ENCODE measurements at regions not wholly inside any gene's neighbourhood (a gene's known extent, or its start where the extent isn't known, plus 50 kb on each side); places are given as distances from the start of the nearest gene placed in this dataset.
"Not testable (repeated sequence)": the region's sequence is repeated elsewhere in the genome, so short reads cannot be mapped to it uniquely, and the experiment has no call there.

DNA sequence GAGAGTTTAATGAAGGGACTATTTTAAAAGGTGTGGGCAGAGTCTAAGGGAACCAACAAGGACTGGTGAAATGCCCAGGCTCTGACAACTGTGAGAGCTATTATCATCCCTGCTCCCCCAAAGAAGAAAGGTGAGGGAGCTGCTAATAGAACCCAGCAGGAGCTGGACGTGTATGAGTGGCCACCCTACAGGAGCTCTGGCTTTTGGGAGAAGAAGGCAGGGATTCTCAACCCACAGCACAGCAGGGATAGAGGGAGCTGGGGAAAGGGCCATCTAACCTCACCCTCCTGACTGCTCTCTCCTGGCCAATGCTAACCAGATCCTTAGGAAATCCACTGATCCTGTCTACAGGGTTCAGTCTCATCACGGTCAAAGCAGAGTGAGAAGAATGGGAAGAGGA, 57.1 kb downstream of the GRIN2B start:
- no peak for DNase-seq

DNA sequence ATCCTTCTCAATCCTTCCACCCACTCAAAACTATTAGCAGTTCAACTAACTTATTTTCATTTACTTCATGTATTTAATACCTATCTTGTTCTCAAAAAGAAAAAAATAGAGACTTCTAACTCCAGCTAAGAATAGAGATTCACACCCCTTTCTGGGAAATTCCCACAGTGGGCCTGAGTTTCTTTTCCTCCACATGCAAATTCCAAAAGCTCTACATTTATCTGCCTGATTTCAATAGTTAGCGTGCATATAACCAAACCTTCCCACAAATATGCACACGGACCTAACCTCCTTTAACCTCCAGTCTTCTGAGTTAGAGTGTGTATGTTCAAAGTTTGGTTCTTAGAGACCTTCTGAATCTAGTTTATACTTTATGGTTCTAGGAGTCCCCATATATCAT, 62.5 kb downstream of the GRIN2B start:
- no peak for DNase-seq

DNA sequence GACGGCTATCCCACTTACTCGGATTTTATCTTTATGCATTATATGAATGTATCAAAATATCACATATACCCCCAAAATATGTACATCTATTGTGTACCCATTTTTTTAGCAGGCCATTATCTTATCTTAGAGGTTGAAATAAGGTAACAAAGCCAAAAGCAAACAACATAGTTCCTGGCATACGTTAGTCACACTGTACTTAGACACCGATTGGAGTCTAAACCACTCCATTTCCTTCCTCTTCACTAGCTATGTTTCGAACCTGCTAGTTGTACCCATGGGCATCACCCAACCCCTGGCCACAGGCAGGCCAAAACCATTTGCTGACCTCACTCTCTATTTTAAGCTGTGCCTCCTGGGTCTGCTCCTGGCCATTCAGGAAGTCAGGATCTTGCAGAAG, 66.3 kb downstream of the GRIN2B start:
- no peak for DNase-seq

DNA sequence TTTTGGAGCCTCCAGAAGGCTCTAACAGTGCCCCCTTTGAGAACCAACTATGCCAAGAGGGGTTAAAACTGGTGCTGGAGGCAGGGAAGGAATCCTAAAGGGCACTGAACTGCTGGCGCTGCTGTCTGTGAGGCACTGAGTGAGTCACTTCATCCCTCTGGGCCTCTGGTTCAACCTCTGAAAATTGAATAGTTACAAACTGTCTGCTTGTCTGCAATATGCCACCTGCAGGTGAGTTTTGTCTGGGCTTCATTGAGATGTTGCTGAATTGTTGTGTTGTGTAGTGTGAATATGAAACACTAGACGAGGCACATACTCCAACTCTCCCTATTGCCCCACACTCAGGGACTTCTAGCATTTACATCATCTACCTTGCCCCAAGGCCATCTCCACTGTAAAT, 68.0 kb downstream of the GRIN2B start:
- no peak for DNase-seq

DNA sequence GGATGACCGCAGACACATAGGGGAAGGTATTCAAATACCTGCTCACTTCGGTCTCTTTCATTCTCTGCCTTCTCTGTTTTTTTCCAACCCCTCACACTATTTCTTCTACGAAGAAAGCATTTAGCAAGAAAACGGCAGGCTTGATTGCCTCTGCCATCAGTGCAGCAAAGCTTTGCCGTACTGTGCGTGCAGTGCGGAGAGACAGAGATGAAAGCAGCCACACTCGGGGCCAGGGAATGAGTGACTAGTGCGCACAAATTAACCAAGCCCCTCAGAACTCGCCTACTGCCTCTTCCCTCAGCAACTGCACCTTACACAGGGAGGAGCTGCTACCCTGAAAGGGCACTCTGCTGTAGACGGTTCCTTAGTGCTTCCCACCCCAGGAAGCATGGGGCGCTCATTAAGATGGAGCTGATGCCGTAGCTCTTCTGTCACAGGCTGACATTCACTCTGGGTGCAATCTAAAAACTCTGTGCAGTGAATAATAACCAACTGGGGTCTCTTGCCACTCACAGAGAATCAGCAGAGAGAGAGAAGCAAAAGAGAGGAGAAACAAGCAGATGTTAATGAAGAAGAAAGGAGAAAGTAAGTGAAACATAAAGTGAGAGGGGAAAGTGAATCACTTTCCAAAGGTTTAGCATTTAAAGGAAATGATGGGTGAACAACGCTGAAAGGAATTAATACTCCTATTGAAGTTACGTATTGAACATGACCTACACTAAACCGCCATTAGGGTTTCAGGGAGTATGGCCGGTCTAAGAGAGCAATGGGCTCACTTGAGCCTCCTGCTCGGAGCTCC, 69.4 kb downstream of the GRIN2B start:
- DNase-seq = no peak

DNA sequence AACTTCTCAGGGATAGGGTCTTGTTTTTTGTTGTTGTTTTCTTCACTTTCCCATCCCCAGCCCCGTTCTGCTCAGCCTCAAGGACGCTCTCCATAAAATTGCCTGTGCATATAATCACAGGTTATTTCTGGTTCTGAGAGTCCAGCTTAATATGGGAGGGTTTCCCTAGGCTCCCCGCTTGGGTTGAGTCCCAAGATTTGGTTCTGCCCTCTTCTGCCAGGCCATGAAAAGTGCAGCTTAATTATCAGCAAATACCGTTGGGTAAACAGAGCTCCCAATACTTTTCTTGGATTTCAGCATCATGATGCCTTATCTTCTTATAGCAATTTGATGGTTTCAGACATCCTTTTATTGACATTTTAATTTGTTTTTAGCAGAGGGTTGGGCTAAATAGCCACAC, 75.6 kb downstream of the GRIN2B start:
- DNase-seq = no peak

DNA sequence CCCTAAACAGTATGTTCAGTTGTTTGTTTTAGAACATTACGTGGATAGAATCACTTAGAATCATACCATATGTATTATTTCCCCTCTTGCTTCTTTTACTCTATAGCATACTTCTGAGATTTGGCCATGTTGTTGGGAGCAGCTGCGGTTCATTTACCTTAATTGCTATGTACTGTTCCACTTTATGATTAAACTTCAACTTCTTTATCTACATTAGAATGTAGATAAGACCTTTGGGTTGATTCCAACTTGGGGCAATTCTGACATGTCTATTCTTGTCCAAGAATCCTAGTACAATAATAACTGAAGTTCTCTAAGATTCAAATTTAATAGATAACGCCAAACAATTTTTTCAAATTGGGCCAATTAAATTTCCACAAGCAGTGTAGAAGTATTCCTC, 80.7 kb downstream of the GRIN2B start:
- no peak for DNase-seq

DNA sequence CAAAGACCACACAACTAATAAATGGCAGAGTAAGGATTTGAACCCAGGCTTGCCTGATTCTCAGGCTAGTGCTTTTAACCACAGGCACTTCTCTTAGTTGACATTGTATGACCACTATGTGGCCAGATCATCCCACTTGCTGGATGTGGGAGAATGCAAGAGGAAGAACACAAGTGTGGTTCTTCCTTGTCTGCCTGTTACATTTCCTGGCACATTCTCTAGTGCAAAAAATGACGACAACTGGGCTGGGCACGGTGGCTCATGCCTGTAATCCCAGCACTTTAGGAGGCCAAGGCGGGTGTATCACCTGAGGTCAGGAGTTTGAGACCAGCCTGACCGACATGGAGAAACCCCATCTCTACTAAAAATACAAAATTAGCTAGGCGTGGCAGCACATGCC, 83.0 kb downstream of the GRIN2B start:
- DNase-seq = not testable (repeated sequence)

DNA sequence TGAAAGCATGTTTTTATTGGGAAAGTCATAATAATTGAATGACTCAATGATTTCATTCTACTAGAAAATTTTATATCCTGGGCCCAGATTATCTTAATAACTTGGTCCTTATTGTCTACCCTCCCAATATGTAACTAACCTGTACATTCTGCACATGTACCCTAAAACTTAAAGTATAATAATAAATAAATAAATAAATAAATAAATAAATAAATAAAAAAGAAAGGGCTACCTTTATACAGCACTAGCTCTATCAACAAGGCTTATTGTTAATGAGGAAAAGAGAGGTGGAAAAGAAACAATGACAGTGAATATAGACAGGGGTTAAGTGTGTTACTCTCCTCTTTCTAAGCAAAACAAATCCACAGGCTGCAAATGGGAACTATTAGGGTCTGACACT, 83.6 kb downstream of the GRIN2B start:
- no peak for DNase-seq

DNA sequence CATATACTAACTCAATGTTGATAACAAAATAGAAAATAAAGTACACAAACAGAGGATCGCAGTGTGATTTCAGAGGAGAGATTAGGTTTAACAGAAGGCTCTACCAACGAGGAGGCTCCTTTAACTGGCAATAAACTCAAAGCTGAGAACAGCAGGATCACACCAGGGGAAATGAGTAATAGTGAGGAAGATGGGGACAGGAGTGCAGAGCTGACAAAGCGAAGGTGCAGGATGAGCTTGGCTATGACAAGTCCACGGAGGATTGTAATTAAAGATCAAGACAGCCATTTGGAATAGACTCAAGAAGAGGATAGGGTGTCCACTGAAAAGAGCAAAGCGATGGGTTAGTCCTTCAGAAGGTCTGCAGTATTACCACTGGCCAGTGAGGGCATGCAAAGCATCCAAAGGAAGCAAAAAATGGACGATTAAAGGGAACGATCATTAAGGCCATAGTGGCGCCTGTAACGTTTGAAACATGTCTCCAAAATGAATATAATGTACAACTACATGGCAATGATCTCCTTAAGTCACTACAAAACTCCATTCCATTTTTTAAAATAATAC, 85.3 kb downstream of the GRIN2B start:
- DNase-seq = no peak

DNA sequence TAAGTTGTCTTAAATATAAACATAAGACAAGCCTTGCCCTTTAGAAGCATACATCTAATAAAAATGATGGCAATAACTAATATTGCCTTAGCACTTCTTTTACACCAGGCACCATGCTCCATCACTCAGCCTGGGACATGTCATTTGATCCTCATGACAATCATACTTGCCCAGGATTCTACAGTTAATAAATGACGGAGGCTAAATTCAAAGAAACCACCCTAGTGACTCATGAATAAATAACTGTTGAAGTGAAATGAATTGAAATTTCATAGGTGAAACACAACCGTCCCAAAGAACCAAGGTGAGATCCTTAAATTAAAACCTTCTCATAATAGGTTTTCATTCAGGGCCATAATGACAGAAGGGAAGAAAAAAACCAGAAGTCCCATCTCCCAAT, 89.5 kb downstream of the GRIN2B start:
- DNase-seq = no peak

DNA sequence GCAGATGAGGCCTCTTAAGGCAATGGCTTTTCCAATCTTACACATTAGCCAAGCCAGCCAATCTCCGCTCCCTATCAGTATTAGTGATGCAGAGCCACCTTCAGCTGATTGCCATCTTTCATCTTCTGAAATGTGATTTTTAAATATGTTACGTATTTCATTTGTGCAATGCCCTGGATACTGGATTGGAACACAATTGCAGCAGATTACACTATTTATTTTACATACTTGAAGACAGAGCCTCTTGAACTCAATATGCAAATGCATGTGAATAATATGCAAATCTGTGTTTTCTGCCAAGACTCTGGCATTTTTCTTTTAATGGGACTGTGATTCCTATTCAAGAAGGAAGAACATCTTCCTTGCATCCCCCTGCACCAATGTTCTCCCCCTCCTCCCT, 90.5 kb downstream of the GRIN2B start:
- DNase-seq = no peak

DNA sequence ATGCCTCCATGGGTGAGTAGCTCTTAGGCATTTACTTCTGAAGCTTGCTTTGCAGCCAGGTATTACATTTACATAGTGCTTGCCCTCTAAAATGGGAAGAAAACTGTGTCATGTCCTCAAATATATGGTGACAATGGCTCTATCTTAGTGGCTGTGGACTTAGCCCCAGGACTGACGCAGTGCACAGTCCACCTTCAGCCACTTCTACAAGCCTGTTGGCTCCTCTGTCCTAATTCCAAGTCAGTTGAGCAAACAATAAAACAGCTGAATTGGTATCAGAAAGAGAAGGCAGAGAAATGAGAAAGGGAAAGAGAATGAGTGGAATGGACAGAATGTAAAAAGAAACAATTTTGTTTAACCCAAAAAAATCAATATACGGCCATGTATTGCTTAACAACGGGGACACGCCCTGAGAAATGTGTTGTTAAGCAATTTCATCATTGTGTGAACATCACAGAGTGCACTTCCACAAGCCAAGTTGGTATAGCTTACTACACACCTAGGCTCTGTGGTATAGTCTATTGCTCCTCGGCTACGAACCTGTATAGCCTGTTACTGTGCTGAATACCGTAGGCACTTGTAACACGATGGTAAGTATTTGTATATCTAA, 93.5 kb downstream of the GRIN2B start:
- no peak for DNase-seq

DNA sequence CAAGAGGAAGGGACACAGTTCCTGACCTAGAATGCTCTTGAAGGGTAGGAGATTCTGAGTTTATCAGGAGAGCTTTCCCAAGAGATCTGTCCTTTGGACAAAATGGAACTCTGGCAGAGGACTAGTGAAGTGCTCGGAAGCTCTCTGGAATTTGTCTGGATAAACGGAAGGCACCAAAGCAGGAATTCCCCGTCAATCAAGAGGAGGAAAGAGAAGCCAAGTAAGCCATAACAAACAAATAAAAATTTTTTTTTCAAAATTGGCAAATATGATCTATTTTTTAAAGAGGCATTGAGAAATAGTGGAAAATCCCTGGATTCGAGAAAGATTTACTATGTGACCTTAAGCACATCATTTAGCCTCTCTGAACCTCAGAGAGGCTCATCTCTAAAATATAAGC, 99.2 kb downstream of the GRIN2B start:
- DNase-seq = no peak

DNA sequence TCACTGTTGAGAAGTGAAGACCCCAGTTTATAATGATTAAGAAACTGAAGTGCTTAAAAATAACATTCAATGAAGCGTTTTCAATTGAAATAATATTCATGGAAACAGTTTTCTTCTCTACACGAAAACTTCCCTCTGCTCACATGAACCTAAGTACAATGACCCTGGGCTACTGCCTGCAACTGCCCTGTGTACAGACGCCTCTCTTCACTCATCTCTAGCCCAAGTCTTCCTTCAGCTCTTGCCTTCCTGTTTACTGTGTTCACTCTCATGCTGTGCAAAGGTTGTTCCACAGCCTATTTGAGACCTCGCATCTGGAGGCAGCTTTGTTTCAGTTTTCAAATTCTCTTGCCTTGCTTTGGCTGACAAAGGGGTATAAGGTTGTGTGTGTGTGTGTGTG, 100.8 kb downstream of the GRIN2B start:
- no peak for DNase-seq

DNA sequence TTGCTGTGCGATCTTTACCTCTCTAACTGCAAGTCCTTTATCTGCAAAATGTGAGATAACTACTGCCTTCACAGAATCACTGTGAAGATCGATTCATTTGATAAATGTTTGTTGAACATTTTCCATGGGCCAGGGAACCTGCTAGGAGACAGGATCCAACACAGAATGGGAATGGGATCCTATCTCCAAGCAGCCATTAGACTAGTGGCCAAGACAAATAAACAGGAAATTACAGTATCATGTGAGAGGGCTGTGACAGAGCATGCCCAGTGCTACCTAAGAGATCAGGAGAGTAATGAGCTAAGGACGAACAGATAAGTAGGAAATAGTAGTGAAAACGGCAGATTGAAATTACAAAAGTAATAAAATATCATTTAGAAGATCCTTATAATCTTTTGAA, 105.7 kb downstream of the GRIN2B start:
- no peak for DNase-seq

DNA sequence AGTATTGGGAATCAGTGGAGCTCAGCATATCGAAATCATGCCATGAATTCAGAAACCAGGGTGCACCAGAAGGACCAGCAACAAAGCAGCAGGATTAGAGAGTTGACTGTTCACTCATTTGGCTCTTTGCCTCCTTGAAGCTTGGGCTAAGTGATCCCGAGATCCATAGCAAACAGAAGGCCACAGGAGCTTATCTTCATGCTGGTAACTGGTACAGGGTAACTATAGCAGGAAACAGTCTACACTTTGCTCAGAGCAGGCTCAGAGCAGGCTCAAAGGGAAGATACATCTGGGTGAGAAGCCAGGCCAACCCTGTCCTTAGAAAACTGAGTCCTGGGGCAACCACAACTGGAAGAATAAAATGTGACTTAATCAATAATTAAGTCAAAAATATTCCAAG, 111.1 kb downstream of the GRIN2B start:
- DNase-seq = no peak

DNA sequence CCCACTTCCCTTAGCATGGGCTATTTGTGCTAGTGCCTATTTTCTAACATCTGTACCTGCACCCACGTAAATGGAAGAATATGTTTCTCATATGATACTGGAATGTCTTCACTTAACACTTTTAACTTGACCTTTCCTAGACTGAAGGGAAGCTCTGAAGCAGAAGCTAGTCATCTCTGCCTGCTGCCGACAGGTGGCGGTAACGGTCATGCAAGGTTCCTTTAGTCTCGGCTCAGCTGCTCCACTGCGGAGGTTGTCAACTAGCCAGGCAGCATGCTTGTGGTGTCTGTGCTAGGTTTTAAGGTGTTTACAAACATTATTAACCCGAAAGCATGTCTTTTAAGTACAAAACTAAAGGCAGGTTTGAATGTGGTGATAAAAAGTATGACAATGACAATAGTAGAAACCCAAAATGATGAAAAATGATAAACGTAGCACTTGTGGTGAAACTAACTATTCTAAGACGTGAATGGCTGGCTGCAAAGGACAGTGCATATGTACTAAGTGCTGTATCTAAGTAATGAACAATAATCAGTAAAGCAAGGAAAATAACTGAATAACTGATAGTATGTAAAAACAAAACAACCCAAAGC, 117.2 kb downstream of the GRIN2B start:
- peak; percentile 63 to 67 for DNase-seq

DNA sequence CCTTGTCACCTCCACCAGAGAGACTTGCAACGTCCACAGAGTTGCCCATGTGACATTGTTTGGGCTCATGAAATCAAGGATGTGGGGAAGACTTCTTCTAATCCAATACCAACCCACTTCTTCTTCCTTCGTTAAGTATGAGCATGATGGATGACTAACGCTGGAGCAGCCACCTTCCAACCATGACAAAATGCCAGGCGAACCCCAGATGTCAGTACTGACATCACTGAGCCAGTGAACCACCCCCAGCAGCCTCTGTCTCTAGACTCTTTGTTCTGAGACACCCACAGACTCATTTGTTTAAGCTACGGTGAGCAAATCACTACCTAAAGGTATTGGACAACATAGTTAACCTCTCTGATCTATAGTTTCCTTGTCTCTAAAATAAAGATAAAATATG, 123.7 kb downstream of the GRIN2B start:
- DNase-seq = no peak

DNA sequence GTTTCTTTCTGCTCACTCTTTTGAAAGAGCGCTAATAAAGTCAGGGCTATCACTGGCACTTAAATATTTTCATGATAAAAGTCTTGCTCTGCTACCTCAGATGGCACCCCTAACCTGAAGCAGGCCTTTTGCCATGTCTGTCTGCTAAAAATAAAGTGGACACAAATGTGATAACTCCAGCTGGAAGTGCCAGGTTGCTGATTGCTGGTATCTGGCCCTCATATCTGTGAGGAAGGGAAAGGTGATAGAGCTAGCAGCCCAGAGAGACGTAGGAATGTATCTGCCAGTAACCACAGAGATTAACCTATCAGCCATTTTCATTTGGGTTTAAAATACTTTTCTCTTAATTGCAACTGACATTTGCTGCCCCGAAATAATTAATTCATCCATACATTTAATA, 127.9 kb downstream of the GRIN2B start:
- DNase-seq = no peak

DNA sequence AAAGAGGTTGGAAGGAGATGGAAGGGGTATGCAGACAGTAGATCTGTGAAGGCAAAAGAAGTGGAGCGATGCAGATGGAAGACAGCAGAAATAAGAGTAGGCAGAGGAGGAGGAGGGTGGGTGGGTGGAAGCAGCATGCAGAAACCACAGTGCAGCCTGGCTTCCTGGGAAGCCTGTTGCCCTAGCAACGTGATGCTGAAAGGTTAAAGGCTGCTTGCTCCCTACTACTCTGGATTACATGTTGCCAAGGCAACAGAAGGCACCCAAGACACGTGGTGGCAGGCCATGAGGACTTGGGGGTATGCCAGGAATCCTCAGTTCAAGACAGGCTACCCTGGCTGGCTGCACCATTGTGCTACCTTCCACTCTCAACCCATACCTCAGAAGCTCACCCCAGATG, 129.6 kb downstream of the GRIN2B start:
- DNase-seq = no peak

DNA sequence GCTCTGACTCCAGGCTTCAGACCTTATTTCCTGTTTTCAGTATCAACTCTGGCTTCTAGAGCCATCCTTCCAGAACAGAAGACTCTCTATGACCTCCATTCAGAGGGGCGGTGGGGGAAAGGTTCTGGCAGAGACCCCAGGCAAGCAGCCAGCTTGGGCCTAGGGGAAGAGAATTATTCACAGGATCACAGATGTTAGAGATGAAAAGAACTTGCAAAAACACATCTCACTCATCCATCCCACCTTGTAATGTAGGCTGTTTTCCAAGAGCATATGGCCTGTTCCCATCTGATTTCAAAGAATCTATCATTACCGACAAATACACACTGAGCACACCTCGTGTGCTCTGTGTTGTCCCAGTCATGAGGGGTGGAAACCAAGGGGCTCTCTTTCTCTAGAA, 131.9 kb downstream of the GRIN2B start:
- DNase-seq = no peak

DNA sequence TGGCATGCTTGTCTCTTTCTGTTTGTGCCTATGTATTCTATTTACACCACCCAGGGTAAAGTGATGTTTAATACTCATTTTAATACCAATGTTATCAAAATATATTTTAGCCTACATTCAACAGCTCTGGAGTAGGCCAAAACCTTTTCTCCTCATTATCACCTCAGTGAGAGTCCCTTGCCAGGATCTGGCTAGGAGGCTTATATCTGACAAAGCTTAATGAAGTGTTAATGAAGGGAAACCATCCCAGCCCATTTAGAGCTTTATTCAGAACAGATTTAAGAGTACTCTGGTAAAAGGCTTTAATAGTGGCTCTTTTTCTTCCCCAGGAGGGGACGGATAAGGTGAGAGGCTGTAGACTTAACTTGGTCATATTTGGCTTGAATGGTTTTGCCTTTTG, 137.6 kb downstream of the GRIN2B start:
- no peak for DNase-seq

DNA sequence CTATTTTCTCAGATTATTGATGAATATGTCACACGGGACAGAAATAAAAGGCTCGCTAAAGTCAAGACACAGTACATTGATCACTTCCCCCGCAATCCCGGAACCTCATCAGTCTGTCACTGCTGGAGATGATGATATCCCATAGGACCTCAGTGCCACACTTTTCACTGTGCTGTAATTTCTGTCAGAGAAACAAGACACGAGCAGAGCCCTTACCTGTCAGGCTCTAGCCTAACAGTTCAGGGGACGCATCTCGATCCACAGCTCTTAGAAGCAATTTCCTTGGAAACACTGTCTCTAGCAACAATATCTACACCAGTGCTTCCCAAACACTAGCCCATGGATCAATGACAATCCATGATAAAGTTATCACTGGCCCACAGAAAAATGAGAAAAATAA, 140.0 kb downstream of the GRIN2B start:
- no peak for DNase-seq

Data from activated CD4-positive, alpha-beta T cell treated with anti-CD3 and anti-CD28 coated beads, Interleukin-2, amount 50 U/mL, for 48 hours (primary cell).